ENCODE measurements at regions not wholly inside any gene's neighbourhood (a gene's known extent, or its start where the extent isn't known, plus 50 kb on each side); places are given as distances from the start of the nearest gene placed in this dataset.

GRCh38 chr7:27299861-27300260, 57.3 kb downstream of the EVX1 start:
- TF ChIP-seq ZFP3 (CRISPR knock-in tag; IDR thresholded peaks at IDR 0.05) (no peak), OSR1 (CRISPR knock-in tag; IDR thresholded peaks at IDR 0.05) (no peak), ZNF565 (CRISPR knock-in tag; conservative IDR thresholded peaks at IDR 0.05; ENCODE audit: low read depth) (no peak), ARNTL (CRISPR knock-in tag; IDR thresholded peaks at IDR 0.05; ENCODE audit: borderline replicate concordance, low read depth) (no peak), ESRRG (CRISPR knock-in tag; IDR thresholded peaks at IDR 0.05) (no peak), ZNF70 (CRISPR knock-in tag; IDR thresholded peaks at IDR 0.05) (no peak)
- ATAC-seq: no peak

DNA sequence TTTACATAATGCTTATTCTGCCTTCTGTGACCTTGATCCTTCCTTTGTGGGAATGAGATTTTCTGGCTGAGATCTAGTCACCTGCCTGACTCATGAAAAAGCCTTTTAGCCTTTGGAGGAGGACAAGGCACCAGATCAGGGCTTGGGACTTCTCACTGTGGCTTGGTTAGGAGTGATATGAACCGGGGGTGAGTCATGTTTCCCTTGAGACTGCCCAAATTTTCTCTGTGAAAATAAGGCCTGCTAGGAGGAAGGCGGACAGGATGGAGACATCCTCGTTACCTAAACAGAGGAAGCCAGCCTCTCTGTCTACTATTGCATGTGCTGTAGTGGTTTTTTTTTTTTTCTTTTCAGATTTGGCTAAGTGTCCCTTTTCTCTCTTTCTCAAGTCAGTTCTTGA, 57.8 kb downstream of the EVX1 start:
- no peak for ATAC-seq
- TF ChIP-seq TOX (CRISPR knock-in tag; IDR thresholded peaks at IDR 0.05; ENCODE audit: borderline replicate concordance): no peak
- TF ChIP-seq, protein P1, sequence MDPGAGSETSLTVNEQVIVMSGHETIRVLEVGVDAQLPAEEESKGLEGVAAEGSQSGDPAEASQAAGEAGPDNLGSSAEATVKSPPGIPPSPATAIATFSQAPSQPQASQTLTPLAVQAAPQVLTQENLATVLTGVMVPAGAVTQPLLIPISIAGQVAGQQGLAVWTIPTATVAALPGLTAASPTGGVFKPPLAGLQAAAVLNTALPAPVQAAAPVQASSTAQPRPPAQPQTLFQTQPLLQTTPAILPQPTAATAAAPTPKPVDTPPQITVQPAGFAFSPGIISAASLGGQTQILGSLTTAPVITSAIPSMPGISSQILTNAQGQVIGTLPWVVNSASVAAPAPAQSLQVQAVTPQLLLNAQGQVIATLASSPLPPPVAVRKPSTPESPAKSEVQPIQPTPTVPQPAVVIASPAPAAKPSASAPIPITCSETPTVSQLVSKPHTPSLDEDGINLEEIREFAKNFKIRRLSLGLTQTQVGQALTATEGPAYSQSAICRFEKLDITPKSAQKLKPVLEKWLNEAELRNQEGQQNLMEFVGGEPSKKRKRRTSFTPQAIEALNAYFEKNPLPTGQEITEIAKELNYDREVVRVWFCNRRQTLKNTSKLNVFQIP (CRISPR knock-in tag; IDR thresholded peaks at IDR 0.05; ENCODE audit: borderline replicate concordance, low read depth): no peak
- no peak for TF ChIP-seq CSDC2 (CRISPR knock-in tag; IDR thresholded peaks at IDR 0.05)
- TF ChIP-seq GLIS3 (CRISPR knock-in tag; IDR thresholded peaks at IDR 0.05): no peak
- no peak for TF ChIP-seq ZFP30 (CRISPR knock-in tag; IDR thresholded peaks at IDR 0.05)
- TF ChIP-seq SNAI2 (CRISPR knock-in tag; IDR thresholded peaks at IDR 0.05): no peak
- TF ChIP-seq OSR1 (CRISPR knock-in tag; IDR thresholded peaks at IDR 0.05): no peak
- no peak for TF ChIP-seq ZNF70 (CRISPR knock-in tag; IDR thresholded peaks at IDR 0.05)
- TF ChIP-seq ZFP3 (CRISPR knock-in tag; IDR thresholded peaks at IDR 0.05): no peak

- TF ChIP-seq ZFP3 (CRISPR knock-in tag; IDR thresholded peaks at IDR 0.05) (no peak), CSDC2 (CRISPR knock-in tag; IDR thresholded peaks at IDR 0.05) (no peak), TCF4 (CRISPR knock-in tag; IDR thresholded peaks at IDR 0.05; ENCODE audit: borderline replicate concordance) (no peak), CREB5 (CRISPR knock-in tag; IDR thresholded peaks at IDR 0.05; ENCODE audit: low read depth) (no peak), ESRRG (CRISPR knock-in tag; IDR thresholded peaks at IDR 0.05) (no peak), ZC3H10 (CRISPR knock-in tag; IDR thresholded peaks at IDR 0.05) (no peak), ZNF8 (CRISPR knock-in tag; IDR thresholded peaks at IDR 0.05) (no peak), ZNF565 (CRISPR knock-in tag; conservative IDR thresholded peaks at IDR 0.05; ENCODE audit: low read depth) (no peak), TOX (CRISPR knock-in tag; IDR thresholded peaks at IDR 0.05; ENCODE audit: borderline replicate concordance) (no peak), OSR1 (CRISPR knock-in tag; IDR thresholded peaks at IDR 0.05) (no peak)
Measured at GRCh38 chr7:27302590-27302989, 60.0 kb downstream of the EVX1 start.

GRCh38 chr7:27303026-27303425, 60.4 kb downstream of the EVX1 start:
- no peak for TF ChIP-seq SNAI2 (CRISPR knock-in tag; IDR thresholded peaks at IDR 0.05)
- TF ChIP-seq GLIS3 (CRISPR knock-in tag; IDR thresholded peaks at IDR 0.05): no peak
- ATAC-seq: no peak

More at GRCh38 chr7:27302590-27302989, 60.0 kb downstream of the EVX1 start:
- ATAC-seq: no peak

GRCh38 chr7:27305854-27306253, 63.3 kb downstream of the EVX1 start:
- TF ChIP-seq ISL1 (CRISPR knock-in tag; IDR thresholded peaks at IDR 0.05) (no peak), RARB (CRISPR knock-in tag; IDR thresholded peaks at IDR 0.05) (no peak), TOX (CRISPR knock-in tag; IDR thresholded peaks at IDR 0.05; ENCODE audit: borderline replicate concordance) (no peak), ESRRG (CRISPR knock-in tag; IDR thresholded peaks at IDR 0.05) (no peak), GLIS3 (CRISPR knock-in tag; IDR thresholded peaks at IDR 0.05) (no peak), ZNF70 (CRISPR knock-in tag; IDR thresholded peaks at IDR 0.05) (no peak), ZFP30 (CRISPR knock-in tag; IDR thresholded peaks at IDR 0.05) (no peak), PATZ1 (CRISPR knock-in tag; IDR thresholded peaks at IDR 0.05; ENCODE audit: borderline replicate concordance) (no peak)
- TF ChIP-seq, protein P1 (CRISPR knock-in tag; IDR thresholded peaks at IDR 0.05; ENCODE audit: borderline replicate concordance, low read depth): no peak
- no peak for ATAC-seq

All from SK-N-SH treated with all-trans-retinoic acid at 6 μM for 48 hours (cell line).